ENCODE measurements at regions not wholly inside any gene's neighbourhood (a gene's known extent, or its start where the extent isn't known, plus 50 kb on each side); places are given as distances from the start of the nearest gene placed in this dataset.

- Histone ChIP-seq H3K36me3 (ENCODE audit: control insufficient read depth in 2 of 2, extremely low read depth in 1 of 2, insufficient read depth in 1 of 2, low read length in 1 of 2) (no peaks in the 10 kb centered on the region), H3K9me3 (no peaks in the 10 kb centered on the region), H3K4me3 (ENCODE audit: control insufficient read depth in 1 of 2, extremely low read depth in 1 of 2, low read length in 1 of 2) (no peak overlapping the region), H3K4me1 (ENCODE audit: control insufficient read depth in 1 of 2, extremely low read depth in 1 of 2, insufficient read depth in 2 of 2, low read length in 2 of 2) (no peaks in the 10 kb centered on the region), H3K27ac (ENCODE audit: low read length) (no peak overlapping the region), H3K27me3 (replicated peaks in 1 of 2; ENCODE audit: control insufficient read depth in 2 of 2, extremely low read depth in 1 of 2, insufficient read depth in 2 of 2, low read length in 1 of 2) (peaks cover 0 to 3% of the 10 kb centered on the region in 2 experiments)
- peaks cover 0 to 10% of the 10 kb centered on the region in 2 donors for H3K27me3 Mint-ChIP-seq
- H3K36me3 Mint-ChIP-seq: no peaks in the 10 kb centered on the region
- no peaks in the 10 kb centered on the region for H3K4me1 Mint-ChIP-seq
- no peak overlapping the region for H3K4me3 Mint-ChIP-seq
- H3K9me3 Mint-ChIP-seq: peaks cover 0 to 7% (median 0%) of the 10 kb centered on the region in 3 donors
- no peak overlapping the region for H3K27ac Mint-ChIP-seq
- ChIA-PET CTCF (no interaction called here), POLR2A (no interaction called here)
- ATAC-seq (replicated peaks in 1 of 4): no peak
- DNase-seq: no peak
Measured at GRCh38 chr10:85537561-85537960, 829.0 kb downstream of the GRID1 start.

- no peak for DNase-seq
- Histone ChIP-seq H3K27me3 (replicated peaks in 1 of 2; ENCODE audit: control insufficient read depth in 2 of 2, extremely low read depth in 1 of 2, insufficient read depth in 2 of 2, low read length in 1 of 2) (peaks cover 0 to 3% of the 10 kb centered on the region in 2 experiments), H3K4me1 (ENCODE audit: control insufficient read depth in 1 of 2, extremely low read depth in 1 of 2, insufficient read depth in 2 of 2, low read length in 2 of 2) (no peaks in the 10 kb centered on the region), H3K27ac (ENCODE audit: low read length) (no peak overlapping the region), H3K36me3 (ENCODE audit: control insufficient read depth in 2 of 2, extremely low read depth in 1 of 2, insufficient read depth in 1 of 2, low read length in 1 of 2) (no peaks in the 10 kb centered on the region), H3K4me3 (ENCODE audit: control insufficient read depth in 1 of 2, extremely low read depth in 1 of 2, low read length in 1 of 2) (no peak overlapping the region), H3K9me3 (no peaks in the 10 kb centered on the region)
- ChIA-PET CTCF (no interaction called here), POLR2A (interaction anchor here in 1 of 2 donors (0.6 kb wide), 1 partner anchor 8 kb away, joined by 5 read pairs; no protein-coding TSS in a partner anchor)
- Mint-ChIP-seq H3K27me3 (peaks cover 0 to 8% of the 10 kb centered on the region in 2 donors), H3K27ac (no peak overlapping the region), H3K4me1 (no peaks in the 10 kb centered on the region), H3K36me3 (no peaks in the 10 kb centered on the region), H3K9me3 (peaks cover 0 to 7% (median 0%) of the 10 kb centered on the region in 3 donors), H3K4me3 (no peak overlapping the region)
- ATAC-seq (replicated peaks in 1 of 4): no peak
- 100% methylated on average over 1 of the region's 3 CpGs for WGBS (ENCODE audit: insufficient coverage)
Measured at GRCh38 chr10:85538601-85539000, 828.0 kb downstream of the GRID1 start.

DNA sequence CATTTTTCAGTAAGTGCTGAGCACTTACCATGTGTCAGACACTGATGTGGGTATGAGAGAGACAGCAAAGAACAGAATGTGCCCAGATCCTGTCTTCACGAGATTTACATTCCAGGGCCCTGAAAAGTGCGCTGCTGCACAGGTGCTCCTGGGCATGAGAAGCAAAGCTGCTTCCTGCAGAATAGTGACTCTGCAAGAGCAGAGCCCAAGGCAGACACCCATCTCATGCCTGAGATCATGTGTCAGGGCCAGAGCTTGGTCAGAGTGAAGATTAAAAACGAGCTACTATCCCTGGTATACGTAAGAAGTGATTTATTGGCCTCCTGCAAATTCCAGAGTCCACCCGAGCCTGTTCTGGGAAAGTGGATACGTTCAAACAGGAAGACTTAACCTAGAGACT lies 824.4 kb downstream of the GRID1 start:
- no peaks in the 10 kb centered on the region for H3K36me3 Mint-ChIP-seq
- POLR2A ChIA-PET: no interaction called here
- CTCF ChIA-PET: interaction anchor here in 1 of 2 donors (0.7 kb wide), 1 partner anchor 198 kb away, joined by 3 read pairs; no protein-coding TSS in a partner anchor
- Histone ChIP-seq H3K4me3 (ENCODE audit: control insufficient read depth in 1 of 2, extremely low read depth in 1 of 2, low read length in 1 of 2) (no peak overlapping the region), H3K36me3 (ENCODE audit: control insufficient read depth in 2 of 2, extremely low read depth in 1 of 2, insufficient read depth in 1 of 2, low read length in 1 of 2) (no peaks in the 10 kb centered on the region), H3K27me3 (replicated peaks in 1 of 2; ENCODE audit: control insufficient read depth in 2 of 2, extremely low read depth in 1 of 2, insufficient read depth in 2 of 2, low read length in 1 of 2) (no peaks in the 10 kb centered on the region), H3K9me3 (no peaks in the 10 kb centered on the region), H3K4me1 (ENCODE audit: control insufficient read depth in 1 of 2, extremely low read depth in 1 of 2, insufficient read depth in 2 of 2, low read length in 2 of 2) (no peaks in the 10 kb centered on the region), H3K27ac (ENCODE audit: low read length) (no peak overlapping the region)
- no peak overlapping the region for H3K4me3 Mint-ChIP-seq
- WGBS (ENCODE audit: insufficient coverage): 70% methylated on average over 2 of the region's 6 CpGs
- no peaks in the 10 kb centered on the region for H3K9me3 Mint-ChIP-seq
- H3K4me1 Mint-ChIP-seq: peaks cover 0 to 4% (median 0%) of the 10 kb centered on the region in 3 donors
- H3K27ac Mint-ChIP-seq: no peak overlapping the region
- H3K27me3 Mint-ChIP-seq: peaks cover 9 to 19% of the 10 kb centered on the region in 2 donors
- ATAC-seq (replicated peaks in 1 of 4) (no peak), DNase-seq (no peak)

DNA sequence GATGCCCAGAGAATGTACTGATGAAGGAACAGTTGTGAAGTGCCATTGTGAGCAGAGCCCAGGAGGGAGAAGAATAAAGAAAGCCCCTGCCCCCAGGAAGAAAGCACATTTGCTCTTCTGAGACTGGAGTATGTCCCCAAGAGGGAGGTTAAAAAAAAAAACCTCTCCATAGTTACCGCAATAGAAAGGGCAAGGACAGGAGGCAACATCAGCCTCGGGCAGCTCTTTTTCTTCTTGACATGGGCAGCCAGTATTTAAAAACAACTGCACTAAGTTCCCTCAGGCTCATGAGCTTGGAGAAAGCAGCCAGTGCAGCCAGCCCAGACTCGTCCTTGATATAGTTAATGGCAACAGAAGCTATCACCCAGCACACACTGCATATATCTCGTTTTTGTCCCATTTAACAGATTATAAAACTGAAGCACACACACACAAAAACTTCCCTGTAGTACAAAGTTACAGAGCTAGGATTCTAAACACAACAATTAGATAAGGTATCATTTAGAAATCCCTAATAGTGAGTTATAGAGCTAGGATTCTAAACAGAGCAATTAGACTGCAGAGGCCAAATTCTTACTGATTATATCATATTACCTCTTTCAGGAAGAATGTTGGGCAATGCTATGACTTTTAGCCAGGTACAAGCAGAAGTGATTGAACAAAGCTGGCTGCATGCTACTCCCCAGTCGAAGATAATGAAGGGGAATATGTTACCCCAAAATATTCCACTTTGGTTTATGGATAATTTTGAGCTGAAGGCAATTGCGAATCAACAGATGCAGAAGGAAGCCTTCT lies 823.5 kb downstream of the GRID1 start:
- ATAC-seq (replicated peaks in 1 of 4) (no peak), DNase-seq (no peak)
- no peaks in the 10 kb centered on the region for H3K36me3 Mint-ChIP-seq
- H3K9me3 ChIP-seq: no peaks in the 10 kb centered on the region
- 59% methylated on average over 4 of the region's 6 CpGs for WGBS (ENCODE audit: insufficient coverage)
- ChIA-PET POLR2A (no interaction called here), CTCF (interaction anchor here in 1 of 2 donors (0.6 kb wide), 1 partner anchor 834 kb away, joined by 3 read pairs; no protein-coding TSS in a partner anchor)
- no peaks in the 10 kb centered on the region for H3K27me3 ChIP-seq (replicated peaks in 1 of 2; ENCODE audit: control insufficient read depth in 2 of 2, extremely low read depth in 1 of 2, insufficient read depth in 2 of 2, low read length in 1 of 2)
- no peak overlapping the region for H3K4me3 Mint-ChIP-seq
- H3K27ac ChIP-seq (ENCODE audit: low read length): no peak overlapping the region
- H3K27ac Mint-ChIP-seq: no peak overlapping the region
- H3K4me1 ChIP-seq (ENCODE audit: control insufficient read depth in 1 of 2, extremely low read depth in 1 of 2, insufficient read depth in 2 of 2, low read length in 2 of 2): no peaks in the 10 kb centered on the region
- H3K4me3 ChIP-seq (ENCODE audit: control insufficient read depth in 1 of 2, extremely low read depth in 1 of 2, low read length in 1 of 2): no peak overlapping the region
- H3K4me1 Mint-ChIP-seq: peaks cover 0 to 4% (median 0%) of the 10 kb centered on the region in 3 donors
- H3K9me3 Mint-ChIP-seq: no peaks in the 10 kb centered on the region
- H3K36me3 ChIP-seq (ENCODE audit: control insufficient read depth in 2 of 2, extremely low read depth in 1 of 2, insufficient read depth in 1 of 2, low read length in 1 of 2): no peaks in the 10 kb centered on the region
- peaks cover 10 to 28% of the 10 kb centered on the region in 2 donors for H3K27me3 Mint-ChIP-seq

GRCh38 chr10:85544956-85545355 lies 821.6 kb downstream of the GRID1 start:
- Histone ChIP-seq H3K27ac (ENCODE audit: low read length) (no peak overlapping the region), H3K27me3 (replicated peaks in 1 of 2; ENCODE audit: control insufficient read depth in 2 of 2, extremely low read depth in 1 of 2, insufficient read depth in 2 of 2, low read length in 1 of 2) (no peaks in the 10 kb centered on the region), H3K9me3 (no peaks in the 10 kb centered on the region), H3K4me1 (ENCODE audit: control insufficient read depth in 1 of 2, extremely low read depth in 1 of 2, insufficient read depth in 2 of 2, low read length in 2 of 2) (no peaks in the 10 kb centered on the region), H3K4me3 (ENCODE audit: control insufficient read depth in 1 of 2, extremely low read depth in 1 of 2, low read length in 1 of 2) (no peak overlapping the region), H3K36me3 (ENCODE audit: control insufficient read depth in 2 of 2, extremely low read depth in 1 of 2, insufficient read depth in 1 of 2, low read length in 1 of 2) (no peaks in the 10 kb centered on the region)
- DNase-seq: no peak
- peaks cover 13 to 31% of the 10 kb centered on the region in 2 donors for H3K27me3 Mint-ChIP-seq
- no peak for ATAC-seq (replicated peaks in 1 of 4)
- POLR2A ChIA-PET: no interaction called here
- no peaks in the 10 kb centered on the region for H3K36me3 Mint-ChIP-seq
- CTCF ChIA-PET: no interaction called here
- peaks cover 0 to 4% (median 0%) of the 10 kb centered on the region in 3 donors for H3K4me1 Mint-ChIP-seq
- H3K27ac Mint-ChIP-seq: no peak overlapping the region
- WGBS (ENCODE audit: insufficient coverage): 40% methylated on average over 1 of the region's 3 CpGs
- H3K4me3 Mint-ChIP-seq: no peak overlapping the region
- no peaks in the 10 kb centered on the region for H3K9me3 Mint-ChIP-seq

- no peaks in the 10 kb centered on the region for H3K9me3 Mint-ChIP-seq
- Histone ChIP-seq H3K9me3 (no peaks in the 10 kb centered on the region), H3K27ac (ENCODE audit: low read length) (no peak overlapping the region), H3K27me3 (replicated peaks in 1 of 2; ENCODE audit: control insufficient read depth in 2 of 2, extremely low read depth in 1 of 2, insufficient read depth in 2 of 2, low read length in 1 of 2) (no peaks in the 10 kb centered on the region), H3K36me3 (ENCODE audit: control insufficient read depth in 2 of 2, extremely low read depth in 1 of 2, insufficient read depth in 1 of 2, low read length in 1 of 2) (no peaks in the 10 kb centered on the region), H3K4me3 (ENCODE audit: control insufficient read depth in 1 of 2, extremely low read depth in 1 of 2, low read length in 1 of 2) (no peak overlapping the region), H3K4me1 (ENCODE audit: control insufficient read depth in 1 of 2, extremely low read depth in 1 of 2, insufficient read depth in 2 of 2, low read length in 2 of 2) (no peaks in the 10 kb centered on the region)
- ChIA-PET POLR2A (no interaction called here), CTCF (no interaction called here)
- peaks cover 0 to 4% (median 0%) of the 10 kb centered on the region in 3 donors for H3K4me1 Mint-ChIP-seq
- no peak overlapping the region for H3K4me3 Mint-ChIP-seq
- ATAC-seq (replicated peaks in 1 of 4) (no peak), DNase-seq (no peak)
- peaks cover 13 to 31% of the 10 kb centered on the region in 2 donors for H3K27me3 Mint-ChIP-seq
- no peaks in the 10 kb centered on the region for H3K36me3 Mint-ChIP-seq
- H3K27ac Mint-ChIP-seq: no peak overlapping the region
- 0% methylated on average over 2 of the region's 4 CpGs for WGBS (ENCODE audit: insufficient coverage)
Measured at GRCh38 chr10:85545874-85546273, 820.7 kb downstream of the GRID1 start.
